ENCODE measurements at regions not wholly inside any gene's neighbourhood (a gene's known extent, or its start where the extent isn't known, plus 50 kb on each side); places are given as distances from the start of the nearest gene placed in this dataset.

- Histone ChIP-seq H3K4me1 (ENCODE audit: control insufficient read depth, extremely low read depth, insufficient read depth, low read length) (no peaks in the 10 kb centered on the region), H3K36me3 (ENCODE audit: control insufficient read depth in 2 of 2, extremely low read depth in 1 of 2, insufficient read depth in 2 of 2, low read length in 2 of 2) (no peaks in the 10 kb centered on the region), H3K4me2 (ENCODE audit: control insufficient read depth, extremely low read depth, insufficient read depth, low read depth, low read length) (no peak overlapping the region), H3K9me3 (ENCODE audit: control insufficient read depth, low read depth, low read length) (no peaks in the 10 kb centered on the region), H3K4me3 (ENCODE audit: control insufficient read depth in 2 of 3, extremely low read depth in 1 of 3, insufficient read depth in 2 of 3, low read depth in 1 of 3, low read length in 3 of 3) (no peak overlapping the region), H3K9me1 (ENCODE audit: control insufficient read depth, extremely low read depth, insufficient read depth, low read length) (no peaks in the 10 kb centered on the region), H3K79me2 (ENCODE audit: control insufficient read depth, insufficient read depth, low read length) (no peaks in the 10 kb centered on the region), H4K20me1 (ENCODE audit: control insufficient read depth, extremely low read depth, insufficient read depth, low read length) (no peaks in the 10 kb centered on the region), H3K27ac (ENCODE audit: control insufficient read depth, insufficient read depth, low read length) (no peak overlapping the region), H3K9ac (ENCODE audit: control insufficient read depth, extremely low read depth, insufficient read depth, low read length) (no peak overlapping the region), H3K27me3 (ENCODE audit: control insufficient read depth, extremely low read depth, insufficient read depth, low read length) (no peaks in the 10 kb centered on the region), H2AFZ (ENCODE audit: control insufficient read depth, low read length) (no peak overlapping the region)
- DNase-seq (ENCODE audit: low read depth, low spot score) (no peak), FAIRE-seq (no peak)
- TF ChIP-seq EZH2 (IDR thresholded peaks at IDR 0.05; ENCODE audit: low read length) (no peak), CTCF (optimal IDR thresholded peaks at IDR 0.05 in 1 of 3, IDR thresholded peaks at IDR 0.05 in 1 of 3, conservative IDR thresholded peaks at IDR 0.05 in 1 of 3; ENCODE audit: extremely low read depth in 1 of 3, insufficient read depth in 2 of 3, low read length in 3 of 3) (no peak)
- dilution Hi-C loops (cut with MboI; ENCODE audit: extremely low pct_ligation_motif_present, low sequenced_read_pairs), result no loop called here
Measured at GRCh38 chr7:119782286-119782685, 490.7 kb upstream of the KCND2 start.

- Histone ChIP-seq H3K79me2 (ENCODE audit: control insufficient read depth, insufficient read depth, low read length) (no peaks in the 10 kb centered on the region), H3K9ac (ENCODE audit: control insufficient read depth, extremely low read depth, insufficient read depth, low read length) (no peak overlapping the region), H3K4me3 (ENCODE audit: control insufficient read depth in 2 of 3, extremely low read depth in 1 of 3, insufficient read depth in 2 of 3, low read depth in 1 of 3, low read length in 3 of 3) (no peak overlapping the region), H3K27ac (ENCODE audit: control insufficient read depth, insufficient read depth, low read length) (no peak overlapping the region), H3K36me3 (ENCODE audit: control insufficient read depth in 2 of 2, extremely low read depth in 1 of 2, insufficient read depth in 2 of 2, low read length in 2 of 2) (no peaks in the 10 kb centered on the region), H3K9me3 (ENCODE audit: control insufficient read depth, low read depth, low read length) (no peaks in the 10 kb centered on the region), H2AFZ (ENCODE audit: control insufficient read depth, low read length) (no peak overlapping the region), H3K9me1 (ENCODE audit: control insufficient read depth, extremely low read depth, insufficient read depth, low read length) (no peaks in the 10 kb centered on the region), H4K20me1 (ENCODE audit: control insufficient read depth, extremely low read depth, insufficient read depth, low read length) (no peaks in the 10 kb centered on the region), H3K27me3 (ENCODE audit: control insufficient read depth, extremely low read depth, insufficient read depth, low read length) (no peaks in the 10 kb centered on the region), H3K4me2 (ENCODE audit: control insufficient read depth, extremely low read depth, insufficient read depth, low read depth, low read length) (no peak overlapping the region), H3K4me1 (ENCODE audit: control insufficient read depth, extremely low read depth, insufficient read depth, low read length) (no peaks in the 10 kb centered on the region)
- FAIRE-seq (no peak), DNase-seq (ENCODE audit: low read depth, low spot score) (no peak)
- dilution Hi-C loops (cut with MboI; ENCODE audit: extremely low pct_ligation_motif_present, low sequenced_read_pairs), result no loop called here
- TF ChIP-seq EZH2 (IDR thresholded peaks at IDR 0.05; ENCODE audit: low read length) (no peak), CTCF (optimal IDR thresholded peaks at IDR 0.05 in 1 of 3, IDR thresholded peaks at IDR 0.05 in 1 of 3, conservative IDR thresholded peaks at IDR 0.05 in 1 of 3; ENCODE audit: extremely low read depth in 1 of 3, insufficient read depth in 2 of 3, low read length in 3 of 3) (no peak)
Measured at GRCh38 chr7:119783799-119784198, 489.2 kb upstream of the KCND2 start.

All from keratinocyte (primary cell).